ENCODE measurements at regions not wholly inside any gene's neighbourhood (a gene's known extent, or its start where the extent isn't known, plus 50 kb on each side); places are given as distances from the start of the nearest gene placed in this dataset.

DNA sequence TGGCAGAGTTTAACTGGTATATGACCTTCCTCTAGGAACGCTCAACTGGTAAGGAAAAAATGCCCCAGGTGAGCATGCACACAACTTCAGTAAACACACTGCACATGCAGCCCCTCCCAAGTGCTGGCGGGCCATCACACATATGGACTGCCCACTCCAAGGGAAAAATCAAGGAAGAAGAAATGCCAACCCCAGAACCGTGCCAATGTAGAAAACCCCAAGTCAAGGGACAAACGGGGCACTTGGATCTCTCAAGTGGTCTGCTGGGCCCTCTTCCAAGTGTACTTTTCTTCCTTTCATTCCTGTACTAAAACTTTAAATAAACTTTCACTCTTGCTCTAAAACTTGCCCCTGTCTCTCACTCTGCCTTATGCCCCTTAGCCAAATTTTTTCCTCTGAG is 76.4 kb upstream of the ACVR1 start:
- Histone ChIP-seq H3K27me3 (replicated peaks in 1 of 4; ENCODE audit: control insufficient read depth in 3 of 4, extremely low read depth in 1 of 4, insufficient read depth in 3 of 4, low read length in 3 of 4) (no peaks in the 10 kb centered on the region), H2BK120ac (replicated peaks; ENCODE audit: low read depth, low read length) (no peak overlapping the region), H2AFZ (ENCODE audit: low read length) (no peak overlapping the region), H4K8ac (ENCODE audit: extremely low read depth, insufficient read depth, low read length) (no peak overlapping the region), H3K9ac (replicated peaks in 1 of 4; ENCODE audit: extremely low read depth in 1 of 4, low read depth in 3 of 4, low read length in 3 of 4) (no peak overlapping the region), H3K36me3 (ENCODE audit: control insufficient read depth in 2 of 4, insufficient read depth in 4 of 4, low read length in 3 of 4) (no peaks in the 10 kb centered on the region), H3K4ac (replicated peaks; ENCODE audit: insufficient read length, low read depth, low read length) (no peak overlapping the region), H3K4me2 (ENCODE audit: insufficient read depth in 1 of 2, low read depth in 2 of 2, low read length in 2 of 2) (no peak overlapping the region), H4K91ac (replicated peaks; ENCODE audit: insufficient read length, low read length) (no peak overlapping the region), H2AK5ac (ENCODE audit: low read depth, low read length) (no peak overlapping the region), H2BK20ac (ENCODE audit: low read length) (no peak overlapping the region), H2BK12ac (ENCODE audit: low read depth, low read length) (no peak overlapping the region), H3K4me3 (ENCODE audit: extremely low read depth in 1 of 4, insufficient read depth in 2 of 4, low read depth in 3 of 4, low read length in 4 of 4) (no peak overlapping the region), H3K79me2 (ENCODE audit: control insufficient read depth in 1 of 2, insufficient read depth in 2 of 2, low read length in 2 of 2) (no peaks in the 10 kb centered on the region), H3K56ac (replicated peaks; ENCODE audit: insufficient read length, low read depth, low read length) (no peak overlapping the region), H3K79me1 (ENCODE audit: low read depth, low read length) (no peaks in the 10 kb centered on the region), H4K20me1 (replicated peaks in 1 of 2; ENCODE audit: control insufficient read depth in 1 of 2, insufficient read depth in 2 of 2, low read length in 2 of 2) (no peaks in the 10 kb centered on the region), H3K23me2 (ENCODE audit: low read depth, low read length) (no peaks in the 10 kb centered on the region), H4K5ac (ENCODE audit: insufficient read length, low read depth, low read length) (no peak overlapping the region), H3K9me3 (ENCODE audit: insufficient read depth in 2 of 2, low read depth in 1 of 2, low read length in 1 of 2) (peaks cover 2 to 4% of the 10 kb centered on the region in 2 experiments; a peak in 1 of 4 replicates), H2BK5ac (ENCODE audit: low read depth, low read length) (no peak overlapping the region), H3K23ac (ENCODE audit: insufficient read length) (no peak overlapping the region), H3K18ac (ENCODE audit: extremely low read depth, low read length) (no peak overlapping the region), H2BK15ac (ENCODE audit: low read length) (no peak overlapping the region), H3K4me1 (replicated peaks in 1 of 4; ENCODE audit: control insufficient read depth in 3 of 4, insufficient read depth in 4 of 4, low read length in 3 of 4) (no peaks in the 10 kb centered on the region), H3K27ac (ENCODE audit: low read depth, low read length) (no peak overlapping the region), H3K14ac (ENCODE audit: insufficient read length) (no peak overlapping the region)
- POLR2A ChIA-PET (ENCODE audit: partially characterized antibody) = no interaction called here
- CTCF ChIA-PET (ENCODE audit: partially characterized antibody) = interaction anchor here (1.1 kb wide), 1 partner anchor 14 kb away, joined by 3 read pairs; no protein-coding TSS in a partner anchor
- FAIRE-seq (no peak), DNase-seq (ENCODE audit: low read depth in 1 of 2, low spot score in 2 of 2) (no peak)
- 77% methylated on average over 4 of the region's 4 CpGs; no CpG with 5 or more reads in 1 of the 2 experiments for WGBS, 2 experiments (ENCODE audit: extremely low coverage in 1 of 2, insufficient coverage in 1 of 2, insufficient read length in 1 of 2, insufficient replicate concordance in 2 of 2, low coverage in 1 of 2, low lambda C conversion rate in 2 of 2, missing lambda C conversion rate in 1 of 2)
- no peak for TF ChIP-seq POU5F1 (IDR thresholded peaks at IDR 0.05; ENCODE audit: low read depth, low read length)
- no peak for TF ChIP-seq SUZ12 (IDR thresholded peaks at IDR 0.05; ENCODE audit: low read length)
- no peak for TF ChIP-seq EZH2 (IDR thresholded peaks at IDR 0.05; ENCODE audit: low read depth, low read length, severe bottlenecking)
- TF ChIP-seq POLR2AphosphoS5 (IDR thresholded peaks at IDR 0.05; ENCODE audit: low read depth, low read length) = no peak
- TF ChIP-seq NRF1 (IDR thresholded peaks at IDR 0.05; ENCODE audit: low read depth, low read length) = no peak
- no peak for TF ChIP-seq SP2 (IDR thresholded peaks at IDR 0.05; ENCODE audit: low read length)

All from H1 (cell line).